CMK (cell line): ENCODE measurements at regions not wholly inside any gene's neighbourhood (a gene's known extent, or its start where the extent isn't known, plus 50 kb on each side); places are given as distances from the start of the nearest gene placed in this dataset.
A peak's percentile ranks its signal among the peaks of the same experiment; 100 is the strongest.
"Not testable (repeated sequence)": the region's sequence is repeated elsewhere in the genome, so short reads cannot be mapped to it uniquely, and the experiment has no call there.

Source experiments
- DNase-seq: peaks from one replicate; pipeline ENCODE4 v3.0.0-alpha.2; 2010; ENCODE audit warnings: low read depth

DNA sequence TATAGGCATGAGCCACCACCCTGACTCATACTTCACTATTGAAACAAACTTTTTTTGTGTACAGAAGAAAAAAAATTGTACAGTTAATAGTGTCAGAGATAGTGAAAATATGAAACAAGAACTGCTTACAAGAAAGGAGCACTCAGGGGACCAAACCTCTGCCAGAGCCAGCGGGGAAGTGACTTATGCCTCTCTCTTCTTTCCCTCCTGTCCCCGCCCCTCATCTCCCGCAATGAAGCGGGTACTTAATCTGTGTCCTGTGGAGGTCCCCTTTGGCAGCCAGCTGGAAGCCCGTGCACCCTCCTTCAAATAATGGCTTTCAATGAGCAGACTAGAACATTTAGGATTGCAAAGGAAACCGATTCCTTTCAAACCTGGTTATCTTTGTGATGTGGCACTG lies 51.5 kb downstream of the PPIAL4A start:
- not testable (repeated sequence) for DNase-seq

DNA sequence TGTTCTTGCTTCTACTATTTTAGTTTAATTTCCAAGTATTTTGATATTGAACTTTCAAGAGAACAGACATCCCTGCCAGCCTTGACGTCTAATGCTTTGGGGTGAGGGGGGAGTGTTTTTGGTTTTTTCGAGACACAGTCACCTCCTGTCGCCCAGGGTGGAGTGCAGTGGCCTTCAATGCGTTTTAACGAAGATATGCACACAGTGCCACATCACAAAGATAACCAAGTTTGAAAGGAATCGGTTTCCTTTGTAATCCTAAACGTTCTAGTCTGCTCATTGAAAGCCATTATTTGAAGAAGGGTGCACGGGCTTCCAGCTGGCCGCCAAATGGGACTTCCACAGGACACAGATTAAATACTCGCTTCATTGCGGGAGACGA lies 52.3 kb downstream of the PPIAL4A start:
- not testable (repeated sequence) for DNase-seq

GRCh38 chr1:120942218-120942944 lies 52.8 kb downstream of the PPIAL4A start:
- peak; percentile 21 for DNase-seq

DNA sequence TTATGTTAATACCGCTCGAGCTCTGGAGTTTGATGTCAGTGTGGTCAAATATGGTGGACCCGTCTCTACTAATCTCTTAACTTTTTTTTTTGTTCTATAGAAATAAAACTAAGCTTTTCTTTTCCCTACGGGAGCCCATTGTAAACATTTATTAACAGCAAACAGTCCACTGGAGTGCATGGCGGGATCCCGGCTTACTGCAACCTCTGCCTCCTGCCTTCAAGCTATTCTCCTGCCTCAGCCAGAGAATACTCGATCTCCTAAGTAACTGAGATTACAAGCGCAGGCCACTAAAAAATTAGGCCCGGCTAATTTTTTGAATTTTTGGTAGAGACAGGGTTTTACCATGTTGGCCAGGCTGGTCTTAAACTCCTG lies 53.4 kb downstream of the PPIAL4A start:
- not testable (repeated sequence) for DNase-seq

GRCh38 chr1:120944691-120945090 lies 55.1 kb downstream of the PPIAL4A start:
- DNase-seq: not testable (repeated sequence)

DNA sequence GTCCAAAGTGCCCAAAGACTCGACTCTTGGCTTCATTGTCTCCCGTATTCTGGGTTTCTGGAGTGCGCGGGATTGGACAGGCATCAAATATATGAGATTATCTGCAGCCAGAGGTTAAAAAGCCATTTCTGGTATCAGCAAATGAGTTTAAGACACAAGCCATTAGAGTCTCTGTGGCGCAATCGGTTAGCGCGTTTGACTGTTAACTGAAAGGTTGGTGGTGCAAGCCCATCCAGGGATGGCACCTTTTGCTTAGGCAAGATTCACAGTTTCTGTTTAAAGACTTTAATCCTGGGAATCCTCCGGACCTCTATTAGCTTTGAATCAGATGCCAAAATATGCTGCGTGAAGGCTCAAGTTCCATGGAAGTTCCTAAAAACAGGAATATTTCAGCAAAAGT lies 55.6 kb downstream of the PPIAL4A start:
- not testable (repeated sequence) for DNase-seq

GRCh38 chr1:120947114-120947513 lies 57.5 kb downstream of the PPIAL4A start:
- not testable (repeated sequence) for DNase-seq

DNA sequence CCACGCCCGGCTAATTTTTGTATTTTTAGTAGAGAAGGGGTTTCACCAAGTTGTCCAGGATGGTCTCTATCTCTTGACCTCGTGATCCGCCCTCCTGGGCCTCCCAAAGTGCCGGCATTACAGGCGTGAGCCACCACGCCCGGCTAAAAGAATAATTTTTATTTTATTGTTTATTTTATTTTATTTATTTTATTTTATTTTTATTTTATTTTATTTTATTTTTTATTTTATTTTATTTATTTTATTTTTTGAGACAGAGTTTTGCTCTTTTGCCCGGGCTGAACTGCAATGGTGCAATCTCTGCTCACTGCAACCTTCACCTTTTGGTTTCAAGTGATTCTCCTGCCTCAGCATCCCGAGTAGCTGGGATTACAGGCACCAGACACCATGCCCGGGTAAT lies 60.2 kb downstream of the PPIAL4A start:
- not testable (repeated sequence) for DNase-seq

- not testable (repeated sequence) for DNase-seq
These were observed 61.1 kb downstream of the PPIAL4A start for GRCh38 chr1:120950633-120951032.

DNA sequence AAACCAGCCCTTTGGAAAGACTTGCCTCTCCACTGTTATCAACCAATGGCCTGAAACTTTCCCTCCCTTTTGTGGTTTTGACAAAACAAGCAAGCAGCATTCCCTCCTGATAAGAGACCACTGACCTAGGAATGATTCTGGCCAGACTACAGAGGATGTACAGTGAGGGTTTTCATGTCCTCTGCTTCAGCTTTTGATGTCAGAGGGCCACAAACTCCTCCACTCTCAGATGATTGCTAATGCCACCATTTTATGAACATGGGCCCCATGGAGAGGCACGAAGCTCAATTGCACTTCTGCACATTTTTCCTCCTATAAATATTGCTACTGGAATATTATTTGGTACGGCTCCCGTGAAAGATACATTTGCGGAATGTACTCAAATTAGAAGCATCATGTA lies 61.5 kb downstream of the PPIAL4A start:
- DNase-seq: not testable (repeated sequence)

DNA sequence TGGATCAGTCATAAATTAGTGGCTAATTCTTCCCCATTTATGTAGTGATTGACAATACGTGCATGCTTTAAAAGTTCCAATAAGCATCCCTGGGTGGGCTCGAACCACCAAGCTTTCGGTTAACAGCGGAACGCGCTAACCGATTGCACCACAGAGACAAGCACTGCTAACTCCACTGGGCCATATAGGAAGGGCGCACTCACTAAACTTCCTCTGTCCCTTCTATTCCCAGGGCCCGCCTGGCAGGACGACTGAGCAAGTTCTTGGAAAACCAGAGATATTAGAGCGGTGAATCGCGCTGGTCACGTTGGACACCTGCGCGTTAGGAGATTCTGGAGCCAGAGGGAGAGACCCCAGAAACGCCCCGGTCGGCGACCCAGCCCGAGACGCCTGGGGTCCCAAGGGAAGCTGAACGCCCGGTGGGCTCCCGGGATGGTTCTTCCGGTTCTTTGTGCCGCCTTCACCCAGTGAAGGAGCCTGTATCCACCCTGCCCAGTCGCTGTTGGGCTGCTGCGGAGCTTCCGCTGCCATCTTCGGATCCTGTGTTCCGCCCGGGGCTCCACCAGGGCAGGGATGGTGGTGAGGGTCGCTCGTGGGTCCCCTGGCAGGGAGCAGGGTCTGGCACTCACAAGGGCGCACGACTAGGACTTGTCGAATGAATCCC lies 62.8 kb downstream of the PPIAL4A start:
- DNase-seq: not testable (repeated sequence)

GRCh38 chr1:120952871-120953265 lies 63.3 kb downstream of the PPIAL4A start:
- not testable (repeated sequence) for DNase-seq

GRCh38 chr1:120954736-120955135 lies 65.2 kb downstream of the PPIAL4A start:
- no peak for DNase-seq

- DNase-seq: not testable (repeated sequence)
These were observed 66.4 kb downstream of the PPIAL4A start for GRCh38 chr1:120955961-120956360.

DNA sequence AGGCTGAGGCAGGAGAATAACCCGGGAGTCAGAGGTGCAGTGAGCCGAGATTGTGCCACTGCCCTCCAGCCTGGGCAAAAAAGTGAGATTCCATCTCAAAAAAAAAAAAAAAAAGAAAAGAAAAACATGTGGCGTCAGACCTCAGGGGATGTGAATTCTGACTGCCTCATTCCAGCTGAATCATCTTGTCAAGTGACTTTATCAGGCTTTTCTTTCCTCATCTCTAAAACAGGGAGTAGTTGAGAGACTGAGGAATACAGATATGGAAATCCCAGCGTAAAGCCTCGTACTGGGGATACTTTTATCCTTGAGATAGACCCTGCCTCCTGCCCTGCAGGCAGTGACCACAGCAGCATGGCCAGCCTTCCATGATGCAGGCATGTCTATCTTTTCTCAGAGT lies 76.4 kb downstream of the PPIAL4A start:
- not testable (repeated sequence) for DNase-seq

- DNase-seq: not testable (repeated sequence)
These were observed 83.3 kb downstream of the PPIAL4A start for GRCh38 chr1:120972863-120973262.

- not testable (repeated sequence) for DNase-seq
These were observed 84.3 kb downstream of the PPIAL4A start for GRCh38 chr1:120973836-120974235.

GRCh38 chr1:120977279-120977678 lies 87.7 kb downstream of the PPIAL4A start:
- not testable (repeated sequence) for DNase-seq

DNA sequence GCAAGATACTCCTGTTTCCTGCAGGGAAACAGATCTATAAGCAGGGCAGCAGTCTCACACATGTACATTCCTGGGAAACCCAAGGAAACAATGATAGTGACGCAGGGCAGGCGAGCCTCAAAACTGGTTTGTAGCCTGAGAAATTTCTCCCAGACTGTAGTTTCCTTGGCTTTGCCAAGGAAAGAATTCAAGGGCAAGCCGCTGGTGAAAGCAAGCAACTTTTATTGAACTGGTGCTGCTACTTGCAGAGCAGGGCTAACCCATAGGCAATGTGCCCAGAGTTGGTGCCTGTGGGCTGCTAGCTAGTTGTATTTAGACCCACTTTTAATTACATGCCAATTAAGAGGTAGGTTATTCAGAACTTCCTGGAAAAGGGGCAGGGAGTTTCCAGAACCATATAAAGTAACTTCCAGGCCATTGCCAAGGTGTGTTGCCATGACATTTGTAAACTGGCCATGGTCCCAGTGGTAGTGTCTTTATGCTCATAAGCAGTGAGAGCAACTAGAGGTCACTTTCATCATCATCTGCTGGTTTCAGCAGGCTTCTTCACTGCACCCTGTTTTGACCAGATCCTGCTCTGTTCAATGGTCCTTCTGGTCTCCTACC lies 92.0 kb downstream of the PPIAL4A start:
- not testable (repeated sequence) for DNase-seq

- DNase-seq: not testable (repeated sequence)
These were observed 105.0 kb downstream of the PPIAL4A start for GRCh38 chr1:120994614-120995013.

GRCh38 chr1:120995025-120995424 lies 105.5 kb downstream of the PPIAL4A start:
- DNase-seq: not testable (repeated sequence)

GRCh38 chr1:121001090-121001726 lies 111.6 kb downstream of the PPIAL4A start:
- DNase-seq: not testable (repeated sequence)

DNA sequence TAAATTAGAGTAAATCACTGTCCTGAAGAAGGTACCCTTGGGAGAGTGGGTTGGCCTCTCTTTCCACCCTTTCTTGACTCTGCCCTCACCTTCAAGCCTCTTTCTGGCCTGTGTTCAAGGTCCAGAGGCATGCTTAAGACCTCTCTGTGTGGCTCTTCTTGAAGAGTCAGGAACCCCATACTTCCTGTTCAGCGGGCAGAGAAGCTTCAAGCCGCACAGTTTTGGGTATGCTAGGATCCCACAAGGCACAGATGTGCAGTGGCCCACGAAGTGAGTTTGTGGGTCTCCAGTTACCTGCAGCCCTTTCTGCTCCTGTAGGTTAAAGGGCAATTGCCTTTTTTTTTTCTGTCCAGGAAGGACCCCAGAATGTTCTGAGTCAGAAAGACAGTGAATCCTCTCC lies 113.7 kb downstream of the PPIAL4A start:
- DNase-seq: not testable (repeated sequence)
